Activated CD8-positive, alpha-beta memory T cell treated with anti-CD3 and anti-CD28 coated beads for 36 hours (primary cell): ENCODE measurements at regions not wholly inside any gene's neighbourhood (a gene's known extent, or its start where the extent isn't known, plus 50 kb on each side); places are given as distances from the start of the nearest gene placed in this dataset.

Experiments
- CTCF ChIA-PET: fragments of 350-600 bp; sonication (Branson Sonifier 250); formaldehyde crosslinking; loops from one replicate; lab custom pipeline; 2021; ENCODE audit warnings: antibody characterized with exemption; lab: Charles Lee
- POLR2A ChIA-PET: fragments of 350-600 bp; sonication (Branson Sonifier 250); formaldehyde crosslinking; loops from one replicate; lab custom pipeline; 2021; ENCODE audit warnings: antibody characterized with exemption; lab: Charles Lee

- CTCF ChIA-PET, result interaction anchor here (0.7 kb wide), 1 partner anchor 89 kb away, joined by 3 read pairs; no protein-coding TSS in a partner anchor
- POLR2A ChIA-PET, result no interaction called here
These were observed 282.2 kb downstream of the EMP1 start for GRCh38 chr12:13478650-13479181.

- CTCF ChIA-PET, result no interaction called here
- POLR2A ChIA-PET, result no interaction called here
These were observed 277.9 kb downstream of the EMP1 start for GRCh38 chr12:13474381-13474780.

- CTCF ChIA-PET, result no interaction called here
These were observed 276.2 kb downstream of the EMP1 start for GRCh38 chr12:13472690-13473089.

GRCh38 chr12:13471471-13471870 is 274.9 kb downstream of the EMP1 start:
- CTCF ChIA-PET, result no interaction called here
- POLR2A ChIA-PET, result no interaction called here

More at GRCh38 chr12:13472690-13473089, 276.2 kb downstream of the EMP1 start:
- POLR2A ChIA-PET, result no interaction called here

GRCh38 chr12:13465635-13466034 is 269.1 kb downstream of the EMP1 start:
- POLR2A ChIA-PET, result no interaction called here
- CTCF ChIA-PET, result no interaction called here

- ChIA-PET CTCF (no interaction called here), POLR2A (no interaction called here)
These were observed 266.7 kb downstream of the EMP1 start for GRCh38 chr12:13463189-13463588.

GRCh38 chr12:13462450-13462849 is 265.9 kb downstream of the EMP1 start:
- CTCF ChIA-PET, result no interaction called here
- POLR2A ChIA-PET, result no interaction called here

GRCh38 chr12:13455778-13456144 is 259.2 kb downstream of the EMP1 start:
- POLR2A ChIA-PET, result no interaction called here
- CTCF ChIA-PET, result no interaction called here

GRCh38 chr12:13454991-13455777 is 258.7 kb downstream of the EMP1 start:
- CTCF ChIA-PET, result interaction anchor here (1.1 kb wide), 1 partner anchor 25 kb away, joined by 3 read pairs; no protein-coding TSS in a partner anchor
- POLR2A ChIA-PET, result no interaction called here

GRCh38 chr12:13452955-13453570 is 256.5 kb downstream of the EMP1 start:
- ChIA-PET CTCF (no interaction called here), POLR2A (no interaction called here)

GRCh38 chr12:13451776-13452175 is 255.2 kb downstream of the EMP1 start:
- CTCF ChIA-PET, result no interaction called here
- POLR2A ChIA-PET, result no interaction called here

- ChIA-PET POLR2A (no interaction called here), CTCF (no interaction called here)
These were observed 253.9 kb downstream of the EMP1 start for GRCh38 chr12:13450231-13451080.

GRCh38 chr12:13444076-13444475 is 247.6 kb downstream of the EMP1 start:
- ChIA-PET CTCF (interaction anchor here (0.6 kb wide), 1 partner anchor 107 kb away, joined by 4 read pairs; no protein-coding TSS in a partner anchor), POLR2A (no interaction called here)

- CTCF ChIA-PET, result no interaction called here
- POLR2A ChIA-PET, result no interaction called here
These were observed 247.0 kb downstream of the EMP1 start for GRCh38 chr12:13443498-13443897.

GRCh38 chr12:13443028-13443427 is 246.5 kb downstream of the EMP1 start:
- POLR2A ChIA-PET, result no interaction called here
- CTCF ChIA-PET, result no interaction called here

- CTCF ChIA-PET, result no interaction called here
- POLR2A ChIA-PET, result no interaction called here
These were observed 245.9 kb downstream of the EMP1 start for GRCh38 chr12:13442457-13442856.

GRCh38 chr12:13440844-13441243 is 244.3 kb downstream of the EMP1 start:
- POLR2A ChIA-PET, result no interaction called here
- CTCF ChIA-PET, result no interaction called here

- CTCF ChIA-PET, result no interaction called here
- POLR2A ChIA-PET, result no interaction called here
These were observed 241.0 kb downstream of the EMP1 start for GRCh38 chr12:13437541-13437940.

- ChIA-PET POLR2A (no interaction called here), CTCF (no interaction called here)
These were observed 240.3 kb downstream of the EMP1 start for GRCh38 chr12:13436696-13437391.
